Limb (tissue), 2 donors: ENCODE measurements at regions not wholly inside any gene's neighbourhood (a gene's known extent, or its start where the extent isn't known, plus 50 kb on each side); places are given as distances from the start of the nearest gene placed in this dataset.
A peak's percentile ranks its signal among the peaks of the same experiment; 100 is the strongest.
"Not testable (repeated sequence)": the region's sequence is repeated elsewhere in the genome, so short reads cannot be mapped to it uniquely, and the experiment has no call there.

Experiments
- DNase-seq, 2 donors: peaks; one replicate each; pipeline ENCODE4 v3.0.0-alpha.2; 2016; ENCODE audit errors: extremely low spot score in 2 of 2

DNA sequence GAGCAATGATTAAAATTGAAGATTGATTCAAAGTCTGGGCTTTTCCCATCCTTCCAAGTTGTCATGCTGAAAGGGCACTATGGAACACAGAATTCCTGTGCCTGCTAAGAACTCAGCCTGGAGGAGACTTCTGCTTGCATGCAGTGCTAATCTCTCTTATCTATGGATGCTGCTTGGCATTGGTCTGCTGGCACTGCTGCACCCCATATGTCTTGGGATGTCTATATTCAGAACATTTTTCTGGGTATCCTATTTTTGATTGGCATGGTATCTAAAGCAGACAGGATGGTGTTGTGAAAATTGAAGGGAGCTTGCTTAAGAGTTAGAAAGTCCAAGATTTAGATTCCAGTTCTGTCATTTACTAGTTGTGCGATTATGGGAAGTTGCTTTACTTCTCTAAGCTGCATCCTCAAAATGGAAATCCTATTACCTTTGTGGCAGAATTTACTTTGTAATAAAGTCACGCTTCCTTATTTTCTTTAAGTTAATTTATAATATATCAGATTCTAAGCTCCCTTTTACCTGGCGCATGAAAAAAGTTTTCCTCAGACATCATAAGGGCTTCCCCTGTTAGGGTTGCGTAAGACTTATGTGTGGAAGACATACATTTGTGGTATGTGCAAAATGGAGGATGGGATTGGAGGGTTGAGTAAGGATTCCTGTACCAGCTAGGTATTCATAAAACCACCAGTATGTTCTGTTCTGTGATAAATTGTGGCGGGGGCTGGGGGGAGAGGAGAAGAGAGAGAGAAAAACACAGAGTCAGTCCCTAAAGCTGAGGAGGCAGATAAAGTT lies 254.0 kb downstream of the DMAC1 start:
- DNase-seq, result no peak

DNA sequence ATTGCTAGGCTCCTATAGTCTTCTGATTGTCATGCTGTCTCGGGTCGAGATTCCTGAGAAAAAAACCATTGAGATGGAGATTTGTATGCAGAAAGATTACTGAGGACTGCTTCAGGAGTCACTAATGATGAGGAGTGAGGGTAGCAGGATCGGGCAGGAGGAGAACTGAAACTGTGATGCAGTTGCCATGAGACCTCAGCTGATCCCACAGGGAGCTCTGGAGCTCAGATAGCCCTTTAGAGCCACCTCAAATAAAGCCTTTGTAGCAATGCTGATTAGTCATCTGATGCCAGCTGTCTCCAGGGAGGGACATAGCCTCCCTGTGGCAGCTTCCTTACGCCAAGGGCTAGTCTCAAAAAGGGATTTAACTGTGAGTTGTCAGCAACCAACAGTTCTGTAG lies 256.9 kb downstream of the DMAC1 start:
- no peak for DNase-seq

DNA sequence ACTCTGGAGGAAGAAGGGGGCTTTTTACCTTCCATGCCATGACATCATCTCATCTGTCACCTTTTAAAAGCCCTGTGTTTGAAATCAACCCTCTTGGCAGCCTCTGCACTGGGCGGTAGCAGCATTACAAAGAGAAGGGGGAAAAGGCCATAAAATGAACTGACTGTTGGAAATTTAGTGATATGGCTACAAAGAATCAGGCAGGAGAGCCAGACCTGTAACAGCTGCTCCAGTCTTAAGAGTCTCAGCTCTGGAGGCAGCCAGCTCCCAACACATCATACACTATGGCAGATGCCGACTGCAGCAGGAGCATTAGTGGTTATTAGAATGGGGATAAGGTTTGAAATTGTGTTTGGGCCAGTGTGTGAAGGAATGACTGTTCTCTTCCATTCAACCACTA lies 257.5 kb downstream of the DMAC1 start:
- no peak for DNase-seq

DNA sequence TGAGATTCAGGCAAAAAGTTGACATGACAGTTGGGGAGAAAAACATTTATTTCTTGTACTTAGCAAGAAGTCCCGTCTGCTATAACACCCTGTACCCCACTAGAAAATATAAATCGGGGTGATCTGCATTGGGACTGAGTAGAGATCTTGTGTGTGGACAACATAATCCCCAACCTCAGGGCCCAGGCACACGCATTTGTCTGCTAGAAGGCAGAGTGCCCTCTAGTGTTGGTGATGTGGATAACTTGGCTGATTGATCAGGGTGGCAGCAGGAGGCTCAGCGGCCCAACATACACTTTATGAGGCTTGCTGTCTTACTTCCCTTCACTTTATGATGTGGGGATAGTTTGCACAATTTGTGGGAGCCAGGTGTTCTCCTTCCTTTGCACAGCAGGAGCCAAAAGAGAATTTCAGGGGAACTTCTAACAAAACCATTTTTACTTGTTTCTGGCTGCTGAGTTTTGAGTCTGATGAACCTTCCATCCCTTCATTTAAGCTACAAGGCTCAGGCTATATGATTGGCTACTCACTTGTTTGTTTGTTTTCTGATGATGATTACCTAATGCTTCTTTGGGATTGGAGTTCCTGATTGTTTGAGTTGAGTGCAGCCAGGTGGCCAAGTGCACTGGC lies 263.2 kb downstream of the DMAC1 start:
- DNase-seq, result no peak

DNA sequence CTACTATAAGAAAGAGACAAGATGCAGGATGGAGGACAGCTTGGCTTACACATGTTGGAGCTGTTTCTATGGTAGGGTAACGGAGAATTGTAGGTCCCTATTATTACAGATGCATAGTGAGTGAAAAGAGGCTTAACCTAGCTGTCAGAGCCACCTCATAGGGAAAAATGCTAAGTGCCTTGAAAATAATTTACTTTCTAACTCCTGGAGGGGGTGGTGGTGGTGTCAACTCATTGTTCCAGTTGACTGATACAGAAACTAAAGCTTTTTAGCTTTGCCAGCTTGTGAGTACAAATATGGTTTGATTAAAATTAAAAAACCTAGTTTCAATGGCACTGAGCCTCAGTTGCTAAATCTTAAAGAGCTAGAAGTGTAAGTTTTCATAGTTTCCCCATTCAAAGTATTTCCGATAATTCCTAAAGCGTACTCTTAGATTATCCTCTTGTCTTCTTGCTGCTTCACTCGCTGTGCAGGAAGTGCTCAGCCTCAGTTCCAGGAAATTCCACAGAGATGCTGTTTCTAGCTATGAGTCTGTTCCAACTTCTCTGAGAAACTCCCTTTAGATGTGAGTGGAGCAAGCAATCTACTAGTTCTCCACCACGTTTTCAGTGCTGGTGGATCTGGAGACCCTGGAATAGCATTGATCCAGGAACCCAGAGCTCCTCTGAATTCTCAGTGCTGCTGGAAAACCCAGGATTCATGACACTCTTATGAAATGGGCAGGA lies 265.2 kb downstream of the DMAC1 start:
- no peak for DNase-seq

DNA sequence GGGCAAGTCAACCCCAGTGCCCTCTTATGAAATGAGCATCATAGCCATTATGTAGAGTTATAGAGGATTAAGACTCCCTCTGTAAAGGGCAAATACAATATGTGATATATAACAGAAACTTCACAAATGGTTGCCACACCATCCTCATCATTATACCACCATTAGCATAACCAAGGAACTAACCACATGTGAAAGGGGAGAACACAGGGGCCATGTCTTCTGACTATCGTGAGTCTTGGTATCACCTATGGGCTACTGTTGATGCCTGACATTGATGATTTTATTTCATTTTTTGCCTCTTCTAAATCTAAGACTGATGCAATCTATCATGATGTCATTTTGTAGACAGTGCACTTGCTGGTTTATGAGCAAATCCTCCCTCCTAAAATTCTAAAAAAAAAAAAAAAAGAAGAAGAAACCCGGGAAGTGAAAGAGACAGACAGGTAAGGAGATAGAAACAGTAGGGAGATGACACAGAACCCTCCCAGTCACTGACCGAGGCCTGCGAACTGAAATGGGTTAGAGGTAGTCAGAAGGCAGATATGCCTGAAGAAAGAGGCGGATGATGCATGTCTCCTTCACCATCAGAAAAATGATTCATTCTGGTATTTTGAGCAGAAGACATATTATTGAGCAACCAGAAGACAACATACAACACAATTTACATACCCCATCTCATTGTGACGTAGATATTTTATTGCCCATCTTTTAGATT lies 266.0 kb downstream of the DMAC1 start:
- DNase-seq, result no peak

DNA sequence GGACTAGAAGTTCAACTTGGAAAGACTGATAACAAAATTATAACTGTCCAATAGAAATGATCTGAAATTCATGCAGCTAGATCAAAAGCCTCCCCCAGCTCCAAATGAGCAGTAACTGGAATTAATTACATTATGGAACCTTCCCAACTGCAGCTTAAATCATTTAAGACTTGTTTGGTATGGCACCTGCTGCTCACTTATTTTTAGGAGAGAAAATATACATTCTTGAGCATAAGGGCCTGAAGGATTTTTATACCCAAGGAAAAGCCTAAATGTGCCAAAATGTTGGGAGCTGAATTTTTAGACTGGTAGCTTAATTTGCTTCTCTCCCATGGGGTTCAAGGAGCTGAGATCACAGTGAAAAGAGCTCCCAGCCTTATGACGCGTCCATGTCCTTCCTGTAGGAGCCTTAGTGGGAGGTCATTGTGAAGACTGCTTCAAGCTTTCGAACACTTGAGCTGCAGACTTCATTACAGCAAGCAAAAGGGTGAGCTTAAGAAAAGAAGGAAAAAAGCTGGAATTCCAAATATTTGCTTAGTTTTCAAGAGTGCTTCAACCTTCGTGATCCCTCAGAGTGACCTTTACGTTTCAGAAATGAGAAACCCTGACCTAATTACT lies 276.0 kb downstream of the DMAC1 start:
- DNase-seq, result no peak

DNA sequence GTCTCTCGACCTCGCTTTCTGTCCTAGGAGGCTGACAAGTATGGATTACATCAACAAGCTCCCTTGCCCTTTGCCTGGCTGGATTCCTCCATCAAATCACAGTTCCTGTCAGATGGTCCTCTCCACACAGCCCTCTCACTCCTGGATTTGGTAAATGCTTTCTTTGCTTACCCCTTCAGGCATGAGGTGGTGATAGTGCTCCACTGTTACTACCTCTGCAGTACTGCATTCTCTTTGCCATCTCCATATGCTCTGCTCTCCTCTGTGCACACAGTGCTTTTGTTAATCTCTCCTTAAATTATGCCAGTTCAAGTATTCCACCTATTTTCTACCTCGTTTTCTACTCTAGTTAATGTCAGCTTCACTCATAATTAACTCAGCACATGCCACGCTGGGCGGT lies 279.2 kb downstream of the DMAC1 start:
- DNase-seq, result no peak

DNA sequence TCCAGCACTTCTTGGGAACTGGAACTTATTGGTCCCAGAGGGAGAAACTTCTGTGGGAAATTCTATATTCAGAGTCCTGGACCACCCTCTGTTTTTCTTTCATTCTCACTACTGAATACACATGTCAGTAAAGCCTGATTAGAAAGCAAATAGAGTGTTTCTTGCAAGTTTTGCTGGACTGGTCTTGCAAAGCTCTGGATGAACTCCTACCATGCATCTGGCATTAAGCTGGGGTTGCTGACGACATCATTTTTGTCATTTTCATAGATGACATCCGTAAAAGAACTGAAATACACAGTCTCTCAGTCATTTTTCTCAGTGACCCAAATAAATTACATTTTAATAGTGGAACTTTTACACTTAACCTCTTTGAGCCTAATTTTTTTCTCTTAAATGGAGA lies 283.2 kb downstream of the DMAC1 start:
- no peak for DNase-seq

DNA sequence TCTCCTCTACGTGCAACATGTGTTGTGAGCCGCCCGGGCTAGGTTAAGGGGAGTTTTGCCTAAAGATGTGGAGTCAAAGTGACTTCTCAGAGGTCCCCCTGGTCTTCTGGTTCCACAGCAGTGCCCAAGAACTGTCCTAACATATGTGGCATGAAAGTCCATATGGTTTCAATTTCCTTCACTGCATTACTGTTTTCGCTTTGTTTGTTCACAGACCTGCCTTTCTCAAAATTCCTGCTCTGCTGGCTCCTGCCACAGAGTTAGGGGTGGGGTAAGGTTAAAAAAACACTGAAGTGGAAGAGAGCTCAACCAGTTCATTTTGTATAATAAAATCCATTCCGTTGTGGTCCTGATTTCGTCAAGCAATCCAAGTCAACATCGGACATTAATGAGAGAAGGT lies 289.4 kb downstream of the DMAC1 start:
- DNase-seq, result no peak

DNA sequence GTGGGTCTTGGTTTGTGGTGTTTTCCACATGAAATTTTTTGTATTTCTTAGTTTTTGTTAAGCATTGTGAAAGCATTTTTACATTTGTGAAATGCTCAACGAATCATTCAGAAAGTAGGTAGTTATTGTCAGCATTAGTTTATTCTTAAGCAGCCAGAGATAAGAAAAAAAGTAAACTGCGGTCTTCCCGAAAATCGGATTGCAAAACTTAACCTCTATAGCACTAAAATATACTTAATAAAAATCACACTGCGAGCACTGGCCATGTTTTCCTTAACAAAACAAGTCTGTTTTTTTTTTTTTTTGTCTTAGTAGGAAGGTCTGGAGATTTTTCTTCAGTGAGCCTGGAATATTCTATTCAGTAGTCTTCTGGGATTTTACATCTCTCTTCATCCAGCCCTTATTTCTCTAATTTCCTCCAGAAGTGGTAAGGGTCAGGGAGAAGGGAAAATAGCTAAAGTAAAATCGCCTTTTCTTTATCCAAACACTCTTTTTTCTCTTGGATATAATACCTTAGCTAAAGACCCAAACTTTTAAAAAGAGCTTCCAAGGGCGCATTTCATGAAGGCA lies 289.9 kb downstream of the DMAC1 start:
- no peak for DNase-seq

DNA sequence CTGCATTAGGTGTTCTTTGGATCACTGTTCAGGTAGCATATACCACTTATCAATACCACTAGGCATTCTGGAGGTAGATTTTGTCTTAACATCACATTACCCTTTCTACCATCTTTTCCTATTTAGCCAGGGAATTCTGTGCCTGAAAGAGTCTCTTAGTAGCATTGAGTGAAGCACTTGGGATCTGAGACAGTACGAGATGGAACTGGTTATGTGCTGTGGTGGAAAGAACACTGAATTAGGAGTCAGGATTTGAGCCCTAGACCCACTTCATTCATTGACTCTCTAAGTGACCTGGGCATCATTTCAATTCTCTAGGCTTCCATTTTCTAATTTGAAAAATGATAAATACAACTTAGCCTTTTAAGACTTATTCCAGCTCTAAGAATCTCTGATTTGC lies 291.1 kb downstream of the DMAC1 start:
- no peak for DNase-seq

DNA sequence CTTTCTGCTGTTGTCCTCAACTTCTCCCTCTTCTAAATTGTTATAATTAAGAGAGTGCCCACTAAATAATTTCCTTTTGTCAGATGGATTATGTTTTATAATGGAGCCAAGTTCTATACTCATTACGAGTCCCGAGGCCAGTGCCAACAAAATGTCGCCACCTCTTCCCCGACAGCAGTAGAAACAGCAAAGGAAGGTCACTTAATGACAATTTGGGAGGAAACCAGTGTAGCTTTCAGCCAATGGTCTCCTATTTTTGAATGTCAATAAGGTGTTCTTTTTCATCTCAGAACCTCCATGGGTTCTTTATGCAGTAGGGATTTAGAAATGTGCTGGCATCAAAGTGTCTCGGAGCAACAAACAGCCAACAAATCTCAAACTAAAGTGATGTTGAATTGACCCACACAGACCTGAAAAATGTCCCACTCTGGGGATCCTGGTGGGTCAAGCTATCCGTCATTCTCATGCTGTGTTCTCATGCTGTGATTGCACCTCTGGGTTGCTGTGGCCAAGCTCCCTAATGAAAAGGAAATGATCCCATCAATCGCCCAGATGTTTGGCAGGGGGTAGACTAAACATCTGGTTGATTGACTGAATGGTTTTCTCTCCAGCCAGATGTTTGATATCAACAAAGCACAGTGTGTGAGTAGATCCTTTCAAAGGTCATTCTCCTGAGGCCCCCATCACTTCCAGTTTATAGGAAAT lies 291.9 kb downstream of the DMAC1 start:
- DNase-seq, result no peak

DNA sequence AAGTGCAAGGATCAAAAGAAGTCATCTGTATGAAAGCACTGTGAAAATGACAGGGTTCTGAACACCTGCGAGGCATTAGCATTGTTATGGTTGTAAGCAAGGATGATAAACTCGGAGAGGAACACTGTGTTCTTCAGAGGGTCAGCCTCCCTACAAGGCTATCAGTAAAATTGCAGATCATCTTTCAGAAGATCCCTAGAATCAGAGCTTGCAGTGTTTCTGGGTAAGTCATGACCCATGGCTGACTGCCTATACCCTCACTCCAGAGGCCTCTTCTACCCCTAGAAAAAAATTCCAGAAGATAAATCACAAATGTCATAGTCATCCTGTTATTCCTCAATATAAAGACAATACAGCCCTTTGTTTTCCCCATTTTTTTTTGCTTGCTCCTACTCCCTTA lies 292.6 kb downstream of the DMAC1 start:
- DNase-seq, result no peak

DNA sequence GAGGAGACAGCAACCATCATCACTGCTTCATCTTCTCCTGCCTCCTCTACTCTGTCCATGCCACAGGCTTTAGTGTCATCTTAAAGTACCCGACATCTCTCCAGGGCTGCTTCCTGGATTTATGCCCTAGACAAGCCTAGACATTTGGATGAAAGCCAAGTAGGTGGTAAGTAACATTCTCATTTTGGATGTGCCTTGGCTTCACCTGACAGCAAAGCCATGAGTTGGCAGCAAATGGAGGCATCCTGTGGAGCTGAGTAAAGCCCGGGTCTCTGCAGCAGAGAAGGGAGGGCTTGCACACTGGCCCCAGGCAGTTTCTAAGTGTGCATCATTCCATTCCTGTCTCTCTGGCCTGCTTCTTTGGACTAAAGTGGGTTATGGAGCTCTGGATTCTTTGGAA lies 299.1 kb downstream of the DMAC1 start:
- DNase-seq, result no peak

DNA sequence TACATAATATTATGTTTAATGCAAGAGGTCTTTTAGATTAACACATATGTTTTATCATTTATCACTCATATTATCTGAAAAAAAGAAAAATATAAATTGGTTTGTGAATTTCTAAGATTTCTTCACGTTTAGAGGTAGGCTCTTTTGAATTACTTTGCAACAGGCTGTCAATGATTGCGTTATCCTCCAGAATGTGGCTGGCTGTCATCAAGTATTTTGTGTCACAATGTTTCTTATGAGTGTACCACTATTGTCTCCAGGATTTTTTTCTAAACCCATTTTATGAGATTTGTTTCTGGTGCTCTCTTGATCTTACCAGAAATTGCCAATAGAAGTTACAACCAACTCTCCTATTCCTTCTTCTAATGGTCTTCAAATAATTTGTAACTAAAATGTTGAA lies 307.9 kb downstream of the DMAC1 start:
- no peak for DNase-seq

DNA sequence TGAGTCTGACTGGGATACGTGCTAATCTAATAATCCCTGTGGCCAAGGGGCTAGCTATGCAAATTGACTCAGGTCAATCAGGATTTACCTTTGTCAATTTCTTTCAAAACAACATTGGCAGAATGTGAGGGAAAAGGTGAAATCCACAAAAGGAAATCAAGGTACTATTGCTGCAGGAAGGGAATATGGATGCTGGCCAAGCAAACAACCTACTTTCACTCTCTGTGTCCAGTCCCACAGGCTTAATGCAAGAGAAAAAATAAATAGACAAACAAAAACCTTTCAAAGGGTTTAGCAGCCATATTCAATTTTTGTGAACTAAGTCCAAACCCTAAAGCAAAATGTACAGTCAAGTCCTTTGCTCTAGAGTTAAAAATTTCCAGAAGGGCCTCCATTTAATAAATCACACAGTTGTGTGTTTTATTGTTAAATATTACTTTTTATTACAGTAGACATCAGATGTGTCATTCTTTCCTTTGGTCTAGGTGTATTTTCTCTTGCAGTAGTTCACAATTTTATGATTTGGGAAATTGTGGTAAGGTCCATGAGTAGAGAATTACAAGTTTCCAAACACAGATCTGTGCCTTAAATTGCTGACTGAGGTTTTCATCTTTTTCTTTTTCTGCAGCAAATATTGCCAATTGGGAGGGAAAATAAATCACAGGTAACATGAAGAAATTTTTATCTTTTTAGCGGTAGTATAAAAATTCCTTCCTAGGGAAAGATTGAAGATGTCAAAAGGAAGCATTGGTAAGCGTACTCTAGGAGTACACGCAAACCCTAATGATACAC lies 309.1 kb downstream of the DMAC1 start:
- no peak for DNase-seq

DNA sequence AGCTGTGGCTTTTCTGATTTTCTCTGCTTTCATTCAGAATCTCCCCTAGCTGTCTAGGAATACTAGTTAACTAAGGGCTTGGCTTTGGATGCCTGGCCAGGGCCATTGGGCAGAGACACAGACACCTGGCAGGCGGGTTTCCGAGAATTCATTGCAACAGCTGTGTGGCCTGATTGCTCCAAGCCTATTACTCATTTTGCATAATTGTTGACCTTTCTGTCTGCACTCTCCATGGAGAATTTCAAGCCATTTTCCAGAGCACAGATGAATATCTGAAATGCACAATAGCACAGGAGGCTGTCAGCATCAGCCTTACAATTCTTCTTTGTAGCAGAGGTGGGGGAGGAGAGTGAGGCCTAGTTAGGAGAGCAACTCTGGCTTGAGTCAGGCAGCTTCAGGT lies 310.5 kb downstream of the DMAC1 start:
- DNase-seq, result peak in 1 of 2 donors; percentile 26

DNA sequence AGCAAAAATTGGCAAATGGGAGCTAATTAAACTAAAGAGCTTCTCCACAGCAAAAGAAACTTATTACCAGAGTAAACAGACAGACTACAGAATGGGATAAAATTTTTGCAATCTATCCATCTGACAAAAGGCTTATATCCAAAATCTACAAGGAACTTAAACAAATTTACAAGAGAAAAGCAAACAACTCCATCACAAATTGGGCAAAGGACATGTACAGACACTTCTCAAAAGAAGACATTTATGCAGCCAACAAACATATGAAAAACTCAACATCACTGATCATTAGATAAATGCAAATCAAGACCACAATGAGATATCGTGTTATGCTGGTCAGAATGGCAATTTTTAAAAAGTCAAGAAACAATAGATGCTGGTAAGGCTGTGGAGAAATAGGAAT lies 315.6 kb downstream of the DMAC1 start:
- not testable (repeated sequence) for DNase-seq

DNA sequence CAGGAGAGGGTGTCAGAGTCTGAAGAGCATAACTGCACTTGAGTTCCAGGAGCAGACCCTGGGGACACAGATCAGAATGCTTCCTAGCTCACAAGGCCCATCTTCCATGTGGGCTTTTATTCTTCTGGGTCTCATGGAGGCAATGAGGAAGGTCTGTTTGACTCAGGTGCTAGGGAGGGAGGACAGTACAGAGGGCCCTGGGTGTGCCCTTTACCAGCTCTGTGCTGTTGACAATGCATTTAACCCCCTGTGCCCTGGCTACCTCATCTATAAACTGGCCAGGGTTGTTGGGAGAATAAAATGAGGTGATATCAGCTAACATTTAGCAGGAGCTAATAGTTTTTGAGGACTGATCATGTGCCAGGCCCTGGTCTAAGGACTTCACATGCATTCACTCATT lies 318.0 kb downstream of the DMAC1 start:
- DNase-seq, result no peak
